ENCODE measurements at regions not wholly inside any gene's neighbourhood (a gene's known extent, or its start where the extent isn't known, plus 50 kb on each side); places are given as distances from the start of the nearest gene placed in this dataset.
"Not testable (repeated sequence)": the region's sequence is repeated elsewhere in the genome, so short reads cannot be mapped to it uniquely, and the experiment has no call there.

GRCh38 chr16:16488919-16489318 lies 110.0 kb downstream of the NPIPA7 start:
- TF ChIP-seq CTCF (conservative IDR thresholded peaks at IDR 0.05 in 1 of 2, IDR thresholded peaks at IDR 0.05 in 1 of 2; ENCODE audit: low read depth in 1 of 2, low read length in 2 of 2); EZH2 (IDR thresholded peaks at IDR 0.05; ENCODE audit: low read length, missing control alignments): not testable (repeated sequence)
